HepG2 (cell line): ENCODE measurements at regions not wholly inside any gene's neighbourhood (a gene's known extent, or its start where the extent isn't known, plus 50 kb on each side); places are given as distances from the start of the nearest gene placed in this dataset.

Experiments
- ATAC-seq: fragments of 200-7000 bp; cut with Tn5 transposase; 3 replicates; pipeline ENCODE4 v1.9.1; 2020; ENCODE audit warnings: mild to moderate bottlenecking, moderate library complexity
- BruUV-seq: library from RNA; stranded (reverse); fragments of 400-500 nt; replicated peaks from 2 replicates; lab custom pipeline; 2021; lab: Mats Ljungman, UMichigan
- CTCF ChIA-PET: fragments of 300-600 bp; formaldehyde crosslinking; extraction: SDS; loops from one replicate; lab custom pipeline; 2021; ENCODE audit warnings: low total read pairs, inconsistent platforms, low intra/inter-chr PET ratio; lab: Yijun Ruan, JAX
- POLR2A ChIA-PET: fragments of 350-600 bp; sonication (Branson Sonifier 250); formaldehyde crosslinking; loops from one replicate; lab custom pipeline; 2020; ENCODE audit warnings: antibody characterized with exemption, inconsistent platforms; lab: Yijun Ruan, JAX
- DNase-seq: peaks from one replicate; pipeline ENCODE4 v3.0.0-alpha.2; 2015; ENCODE audit warnings: low spot score
- FAIRE-seq: peaks from 3 replicates; lab custom pipeline; 2011; peaks lifted over from hg19 to GRCh38; lab: Jason Lieb, UNC
- H2AFZ ChIP-seq: one replicate; pipeline ENCODE4 v1.6.1; 2011; ENCODE audit warnings: low read length, inconsistent platforms
- H3K27ac ChIP-seq: fragments of 300-600 bp; 3 replicates; pipeline ENCODE4 v1.8.0; 2011; ENCODE audit warnings: mixed run types, mild to moderate bottlenecking, mixed read lengths, low read length, inconsistent platforms; ENCODE audit not compliant: insufficient read depth; ENCODE audit errors: extremely low read length
- H3K27me3 ChIP-seq, 2 experiments: fragments of 200-600 bp in 1 of 2; 2 replicates in 1 of 2; 3 replicates in 1 of 2; pipeline versions ENCODE4 v1.6.0 to v1.8.0; 2011; ENCODE audit warnings: low read length in 2 of 2, mild to moderate bottlenecking in 2 of 2, moderate library complexity in 2 of 2, inconsistent platforms in 1 of 2; ENCODE audit not compliant: insufficient read depth in 2 of 2, control insufficient read depth in 1 of 2
- H3K36me3 ChIP-seq, 2 experiments: fragments of 200-600 bp in 1 of 2; replicated peaks in 1 of 2; 2 replicates in 1 of 2; 3 replicates in 1 of 2; pipeline versions ENCODE4 v1.5.1 to v1.8.0; 2011; ENCODE audit warnings: low read length in 2 of 2, inconsistent platforms in 1 of 2; ENCODE audit not compliant: insufficient read depth in 2 of 2, control insufficient read depth in 1 of 2
- H3K4me1 ChIP-seq: 2 replicates; pipeline ENCODE4 v1.5.1; 2012; ENCODE audit warnings: low read length, inconsistent platforms; ENCODE audit not compliant: insufficient read depth
- H3K4me2 ChIP-seq: 2 replicates; pipeline ENCODE4 v1.6.0; 2011; ENCODE audit warnings: low read depth, low read length, inconsistent platforms
- H3K4me3 ChIP-seq, 3 experiments: fragments of 200-600 bp in 1 of 3; sonication (generic), shearing (Covaris generic) in 1 of 3; replicated peaks in 1 of 3; 2 replicates each; pipeline ENCODE4 v1.5.1; 2011 to 2016; ENCODE audit warnings: low read length in 3 of 3, inconsistent platforms in 2 of 3, low read depth in 2 of 3, mild to moderate bottlenecking in 2 of 3, control low read depth in 1 of 3, mixed read lengths in 1 of 3; ENCODE audit not compliant: insufficient read depth in 1 of 3
- H3K79me2 ChIP-seq: one replicate; pipeline ENCODE4 v1.6.1; 2011; ENCODE audit warnings: low read length, inconsistent platforms; ENCODE audit not compliant: insufficient read depth
- H3K9ac ChIP-seq: 2 replicates; pipeline ENCODE4 v1.6.0; 2011; ENCODE audit warnings: mild to moderate bottlenecking, low read depth, low read length, inconsistent platforms; ENCODE audit not compliant: insufficient read depth
- H3K9me3 ChIP-seq: 2 replicates; pipeline ENCODE4 v1.5.1; 2012; ENCODE audit warnings: mild to moderate bottlenecking, low read length
- H4K20me1 ChIP-seq: 2 replicates; pipeline ENCODE4 v1.6.0; 2011; ENCODE audit warnings: inconsistent platforms, mild to moderate bottlenecking, low read length, moderate library complexity; ENCODE audit not compliant: insufficient read depth
- GLI4 ChIP-seq: sonication (generic); formaldehyde crosslinking; IDR thresholded peaks from 2 replicates; pipeline ENCODE4 v1.5.1; 2020; ENCODE audit warnings: missing genetic modification reagents, mild to moderate bottlenecking, moderate library complexity, borderline replicate concordance
- REL ChIP-seq: sonication (generic); formaldehyde crosslinking; conservative IDR thresholded peaks from 2 replicates; pipeline ENCODE4 v1.8.0; 2022; ENCODE audit warnings: mild to moderate bottlenecking, missing genetic modification reagents, moderate library complexity
- SMAD1 ChIP-seq: sonication (generic); formaldehyde crosslinking; IDR thresholded peaks from 2 replicates; pipeline ENCODE4 v1.4.0; 2020; ENCODE audit warnings: missing genetic modification reagents, low read depth, mild to moderate bottlenecking, borderline replicate concordance
- STAT6 ChIP-seq: sonication (generic); formaldehyde crosslinking; IDR thresholded peaks from 2 replicates; pipeline ENCODE4 v1.4.0; 2020; ENCODE audit warnings: missing genetic modification reagents, mild to moderate bottlenecking, borderline replicate concordance
- TEAD2 ChIP-seq: sonication (generic); formaldehyde crosslinking; IDR thresholded peaks from 2 replicates; pipeline ENCODE4 v1.9.0; 2021; ENCODE audit warnings: missing genetic modification reagents
- U2AF1 ChIP-seq: fragments of 200-400 bp; formaldehyde crosslinking; optimal IDR thresholded peaks from 2 replicates; pipeline ENCODE3; 2017; ENCODE audit warnings: mild to moderate bottlenecking, low read depth, low read length
- ZNF318 ChIP-seq: sonication (generic); formaldehyde crosslinking; IDR thresholded peaks from 2 replicates; pipeline ENCODE4 v1.4.0; 2020; ENCODE audit warnings: mild to moderate bottlenecking, missing genetic modification reagents
- ZNF704 ChIP-seq: sonication (generic); formaldehyde crosslinking; IDR thresholded peaks from 2 replicates; pipeline ENCODE4 v1.8.1; 2023; ENCODE audit warnings: mild to moderate bottlenecking, inconsistent platforms, moderate library complexity, missing genetic modification reagents, borderline replicate concordance
- ZNF816 ChIP-seq: sonication (generic); formaldehyde crosslinking; IDR thresholded peaks from 2 replicates; pipeline ENCODE4 v1.8.0; 2022; ENCODE audit warnings: missing genetic modification reagents, mild to moderate bottlenecking, borderline replicate concordance
- WGBS: methylation state at CpG from one replicate; pipeline ENCODE4 v1.1.6; 2017; ENCODE audit warnings: low lambda C conversion rate; 5-methylcytosine and 5-hydroxymethylcytosine counted together
- in situ Hi-C: cut with HindIII; loops from 2 replicates; pipeline ENCODE4 v1.10.0; 2017; ENCODE audit warnings: low pct_unique_long_range_greater_than_20kb; ENCODE audit not compliant: extremely low pct_ligation_motif_present
- intact Hi-C: fragments of 100-400 bp; cut with micrococcal nuclease; formaldehyde crosslinking; loops from one replicate; pipeline ENCODE4 v1.10.0; 2022; ENCODE audit not compliant: unreplicated experiment

GRCh38 chr2:60104514-60105505 is 448.6 kb downstream of the BCL11A start:
- ATAC-seq, result no peak
- Histone ChIP-seq H3K9me3 (no peaks in the 10 kb centered on the region), H3K27me3 (no peaks in the 10 kb centered on the region), H3K79me2 (no peaks in the 10 kb centered on the region), H3K4me2 (no peak overlapping the region), H4K20me1 (no peaks in the 10 kb centered on the region), H3K4me3 (no peak overlapping the region), H3K27ac (no peak overlapping the region), H3K9ac (no peak overlapping the region), H2AFZ (no peak overlapping the region), H3K36me3 (no peaks in the 10 kb centered on the region), H3K4me1 (no peaks in the 10 kb centered on the region)
- ChIA-PET POLR2A (no interaction called here), CTCF (no interaction called here)
- TF ChIP-seq ZNF816 (no peak), GLI4 (no peak), U2AF1 (no peak), STAT6 (CRISPR knock-in tag) (no peak), SMAD1 (CRISPR knock-in tag) (no peak), TEAD2 (CRISPR knock-in tag) (no peak), REL (CRISPR knock-in tag) (no peak), ZNF318 (no peak), ZNF704 (CRISPR knock-in tag) (no peak)
- BruUV-seq, result no TSS peak
- WGBS, result 17% methylated on average over 10 of the region's 10 CpGs
- DNase-seq, result no peak
- FAIRE-seq, result no peak
- in situ Hi-C loops (no loop called here), intact Hi-C loops (no loop called here)
